H9 (cell line): ENCODE measurements at regions not wholly inside any gene's neighbourhood (a gene's known extent, or its start where the extent isn't known, plus 50 kb on each side); places are given as distances from the start of the nearest gene placed in this dataset.

Source experiments
- DNase-seq: peaks from one replicate; pipeline ENCODE4 v3.0.0-alpha.2; 2017
- H2AFZ ChIP-seq: one replicate; pipeline ENCODE4 v1.6.1; 2013; ENCODE audit warnings: mild to moderate bottlenecking, low read length, control low read depth, moderate library complexity
- H2AK5ac ChIP-seq: 2 replicates; pipeline ENCODE4 v1.6.1; 2013; ENCODE audit warnings: low read length, control low read depth, mixed read lengths; ENCODE audit not compliant: insufficient read length
- H2BK120ac ChIP-seq: one replicate; pipeline ENCODE4 v1.6.1; 2013; ENCODE audit warnings: low read depth, mild to moderate bottlenecking, low read length, control low read depth, inconsistent platforms; ENCODE audit not compliant: poor library complexity, severe bottlenecking
- H2BK12ac ChIP-seq: 2 replicates; pipeline ENCODE4 v1.6.1; 2013; ENCODE audit warnings: low read length, control low read depth, mixed read lengths, low read depth; ENCODE audit not compliant: insufficient read length
- H2BK15ac ChIP-seq: 2 replicates; pipeline ENCODE4 v1.6.1; 2013; ENCODE audit warnings: low read depth, low read length, control low read depth
- H2BK20ac ChIP-seq: one replicate; pipeline ENCODE4 v1.6.1; 2013; ENCODE audit warnings: low read depth, mild to moderate bottlenecking, low read length, control low read depth, inconsistent platforms; ENCODE audit not compliant: poor library complexity, severe bottlenecking
- H2BK5ac ChIP-seq: 2 replicates; pipeline ENCODE4 v1.6.1; 2013; ENCODE audit warnings: low read length, control low read depth, mixed read lengths; ENCODE audit not compliant: insufficient read length
- H3K14ac ChIP-seq: 2 replicates; pipeline ENCODE4 v1.6.1; 2013; ENCODE audit warnings: low read length, control low read depth; ENCODE audit not compliant: insufficient read depth
- H3K18ac ChIP-seq: 2 replicates; pipeline ENCODE4 v1.6.1; 2013; ENCODE audit warnings: low read depth, mild to moderate bottlenecking, mixed read lengths, low read length, control low read depth; ENCODE audit not compliant: insufficient read length
- H3K23ac ChIP-seq: 2 replicates; pipeline ENCODE4 v1.6.1; 2013; ENCODE audit warnings: low read length, control low read depth, mixed read lengths, low read depth; ENCODE audit not compliant: insufficient read length
- H3K23me2 ChIP-seq: 2 replicates; pipeline ENCODE4 v1.6.1; 2013; ENCODE audit warnings: low read depth, mild to moderate bottlenecking, mixed read lengths, low read length, control low read depth; ENCODE audit not compliant: insufficient read length, poor library complexity, severe bottlenecking
- H3K27ac ChIP-seq: 2 replicates; pipeline ENCODE4 v1.5.1; 2013; ENCODE audit warnings: low read length, control low read depth, mixed read lengths, low read depth; ENCODE audit not compliant: insufficient read length
- H3K27me3 ChIP-seq: 2 replicates; pipeline ENCODE4 v1.6.1; 2013; ENCODE audit warnings: low read length, control low read depth, inconsistent platforms; ENCODE audit not compliant: insufficient read depth
- H3K4ac ChIP-seq: 2 replicates; pipeline ENCODE4 v1.6.1; 2013; ENCODE audit warnings: low read depth, mild to moderate bottlenecking, control low read depth, inconsistent platforms, low read length, moderate library complexity
- H3K4me1 ChIP-seq: 2 replicates; pipeline ENCODE4 v1.6.1; 2013; ENCODE audit warnings: low read length, control low read depth, inconsistent platforms; ENCODE audit not compliant: insufficient read depth
- H3K4me2 ChIP-seq: 2 replicates; pipeline ENCODE4 v1.6.1; 2013; ENCODE audit warnings: low read length, control low read depth, mixed read lengths; ENCODE audit not compliant: insufficient read length, insufficient read depth
- H3K56ac ChIP-seq: 2 replicates; pipeline ENCODE4 v1.6.1; 2013; ENCODE audit warnings: low read depth, mild to moderate bottlenecking, mixed read lengths, low read length, control low read depth; ENCODE audit not compliant: insufficient read length
- H3K79me1 ChIP-seq: 2 replicates; pipeline ENCODE4 v1.6.1; 2013; ENCODE audit warnings: low read depth, mild to moderate bottlenecking, moderate library complexity, low read length, control low read depth, inconsistent platforms; ENCODE audit not compliant: insufficient read depth, poor library complexity, severe bottlenecking
- H3K79me2 ChIP-seq: 2 replicates; pipeline ENCODE4 v1.6.1; 2013; ENCODE audit warnings: low read length, control low read depth, inconsistent platforms; ENCODE audit not compliant: insufficient read depth
- H3K9ac ChIP-seq: 2 replicates; pipeline ENCODE4 v1.6.1; 2013; ENCODE audit warnings: low read length, control low read depth, mixed read lengths; ENCODE audit not compliant: insufficient read length; ENCODE audit errors: extremely low read depth
- H3K9me3 ChIP-seq: one replicate; pipeline ENCODE4 v1.6.1; 2013; ENCODE audit warnings: low read depth, low read length, inconsistent platforms; ENCODE audit not compliant: control insufficient read depth
- H3T11ph ChIP-seq: one replicate; pipeline ENCODE4 v1.6.1; 2013; ENCODE audit warnings: mild to moderate bottlenecking, low read length, control low read depth, inconsistent platforms
- H4K20me1 ChIP-seq: one replicate; pipeline ENCODE4 v1.6.1; 2013; ENCODE audit not compliant: control insufficient read depth, insufficient read length, insufficient read depth
- H4K5ac ChIP-seq: 2 replicates; pipeline ENCODE4 v1.6.1; 2013; ENCODE audit warnings: low read depth, mild to moderate bottlenecking, mixed read lengths, low read length, control low read depth; ENCODE audit not compliant: insufficient read length
- H4K8ac ChIP-seq: replicated peaks from 2 replicates; pipeline ENCODE4 v1.6.1; 2013; ENCODE audit warnings: low read length, control low read depth, mixed read lengths, low read depth; ENCODE audit not compliant: insufficient read length
- H4K91ac ChIP-seq: 2 replicates; pipeline ENCODE4 v1.6.1; 2013; ENCODE audit warnings: low read depth, mild to moderate bottlenecking, moderate library complexity, mixed read lengths, low read length, control low read depth; ENCODE audit not compliant: insufficient read length
- H3K27ac Mint-ChIP-seq, 3 experiments: 2 replicates in 2 of 3; 3 replicates in 1 of 3; pipeline ENCODE4 v1.8.0; 2020 to 2021; ENCODE audit warnings: mixed read lengths in 3 of 3, mild to moderate bottlenecking in 1 of 3, moderate library complexity in 1 of 3
- H3K27me3 Mint-ChIP-seq: 2 replicates; pipeline ENCODE4 v1.8.0; 2021; ENCODE audit warnings: low read depth, mild to moderate bottlenecking, moderate library complexity, mixed read lengths
- H3K36me3 Mint-ChIP-seq, 3 experiments: 2 replicates in 2 of 3; 3 replicates in 1 of 3; pipeline ENCODE4 v1.8.0; 2020 to 2021; ENCODE audit warnings: low read depth in 3 of 3, mixed read lengths in 3 of 3; ENCODE audit not compliant: insufficient read depth in 1 of 3
- H3K4me1 Mint-ChIP-seq, 2 experiments: 2 replicates each; pipeline ENCODE4 v1.8.0; 2020; ENCODE audit warnings: mixed read lengths in 2 of 2
- H3K4me3 Mint-ChIP-seq, 2 experiments: 2 replicates in 1 of 2; 3 replicates in 1 of 2; pipeline ENCODE4 v1.8.0; 2020 to 2021; ENCODE audit warnings: mild to moderate bottlenecking in 2 of 2, mixed read lengths in 2 of 2, moderate library complexity in 1 of 2
- H3K9me3 Mint-ChIP-seq, 2 experiments: 2 replicates in 1 of 2; 3 replicates in 1 of 2; pipeline ENCODE4 v1.8.0; 2020; ENCODE audit warnings: mild to moderate bottlenecking in 2 of 2, mixed read lengths in 2 of 2, moderate library complexity in 1 of 2
- WGBS: extraction: QIAGEN DNeasy Blood & Tissue Kit; methylation state at CpG from one replicate; pipeline ENCODE4 v1.1.7; 2013; ENCODE audit warnings: missing lambda C conversion rate, low lambda C conversion rate, mixed read lengths; ENCODE audit not compliant: insufficient read length; ENCODE audit errors: extremely low coverage; 5-methylcytosine and 5-hydroxymethylcytosine counted together
- TF ChIP-seq, protein P1 (sequence below): fragments of 200-600 bp; sonication (generic); conservative IDR thresholded peaks from 3 replicates; pipeline ENCODE4 v1.8.0; 2021; ENCODE audit warnings: antibody characterized with exemption, mild to moderate bottlenecking

DNA sequence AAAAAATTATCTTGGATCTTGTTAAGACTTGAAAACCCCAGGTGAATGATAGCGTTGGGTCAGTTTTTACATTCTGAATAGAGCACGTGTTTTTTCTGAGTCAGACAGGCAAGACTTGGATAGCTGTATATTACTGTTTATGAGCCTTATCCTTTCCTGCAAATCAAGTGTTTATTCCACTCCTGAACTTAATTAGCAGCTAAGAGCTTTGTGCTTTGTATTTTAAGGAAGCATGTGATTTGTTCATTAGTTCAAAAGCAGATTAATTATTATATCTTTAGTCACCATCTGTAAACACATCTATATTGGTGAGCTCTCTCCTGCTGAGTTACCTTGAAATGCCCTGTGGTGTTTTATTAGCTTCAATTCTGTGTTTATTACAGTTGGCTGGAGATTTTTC, 98.6 kb upstream of the PRPS1L1 start:
- H2AFZ ChIP-seq: no peak overlapping the region
- no peak overlapping the region for H2BK5ac ChIP-seq
- H2BK120ac ChIP-seq: no peak overlapping the region
- H3K4me3 Mint-ChIP-seq: no peak overlapping the region
- no peak overlapping the region for H3K18ac ChIP-seq
- H2BK15ac ChIP-seq: no peak overlapping the region
- no peak overlapping the region for H3K23ac ChIP-seq
- H3K4me1 ChIP-seq: no peaks in the 10 kb centered on the region; the same call in 1 of the 2 replicates
- no peak overlapping the region for H3K4ac ChIP-seq
- no peak overlapping the region for H4K91ac ChIP-seq
- no peak overlapping the region for H3K4me2 ChIP-seq
- H3K36me3 Mint-ChIP-seq: no peaks in the 10 kb centered on the region
- peaks cover 3% of the 10 kb centered on the region in 2 experiments; a peak in 2 of 4 replicates for H3K4me1 Mint-ChIP-seq
- no peak for DNase-seq
- no peaks in the 10 kb centered on the region for H3K27me3 Mint-ChIP-seq
- no peak overlapping the region for H3T11ph ChIP-seq
- TF ChIP-seq, protein P1, sequence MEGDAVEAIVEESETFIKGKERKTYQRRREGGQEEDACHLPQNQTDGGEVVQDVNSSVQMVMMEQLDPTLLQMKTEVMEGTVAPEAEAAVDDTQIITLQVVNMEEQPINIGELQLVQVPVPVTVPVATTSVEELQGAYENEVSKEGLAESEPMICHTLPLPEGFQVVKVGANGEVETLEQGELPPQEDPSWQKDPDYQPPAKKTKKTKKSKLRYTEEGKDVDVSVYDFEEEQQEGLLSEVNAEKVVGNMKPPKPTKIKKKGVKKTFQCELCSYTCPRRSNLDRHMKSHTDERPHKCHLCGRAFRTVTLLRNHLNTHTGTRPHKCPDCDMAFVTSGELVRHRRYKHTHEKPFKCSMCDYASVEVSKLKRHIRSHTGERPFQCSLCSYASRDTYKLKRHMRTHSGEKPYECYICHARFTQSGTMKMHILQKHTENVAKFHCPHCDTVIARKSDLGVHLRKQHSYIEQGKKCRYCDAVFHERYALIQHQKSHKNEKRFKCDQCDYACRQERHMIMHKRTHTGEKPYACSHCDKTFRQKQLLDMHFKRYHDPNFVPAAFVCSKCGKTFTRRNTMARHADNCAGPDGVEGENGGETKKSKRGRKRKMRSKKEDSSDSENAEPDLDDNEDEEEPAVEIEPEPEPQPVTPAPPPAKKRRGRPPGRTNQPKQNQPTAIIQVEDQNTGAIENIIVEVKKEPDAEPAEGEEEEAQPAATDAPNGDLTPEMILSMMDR: no peak
- H3K27ac Mint-ChIP-seq: no peak overlapping the region
- H4K5ac ChIP-seq: no peak overlapping the region
- no peak overlapping the region for H4K8ac ChIP-seq
- H2BK12ac ChIP-seq: no peak overlapping the region
- no peaks in the 10 kb centered on the region for H3K9me3 Mint-ChIP-seq
- no peaks in the 10 kb centered on the region for H3K27me3 ChIP-seq
- no peak overlapping the region for H2AK5ac ChIP-seq
- H3K27ac ChIP-seq: no peak overlapping the region
- H3K79me2 ChIP-seq: no peaks in the 10 kb centered on the region
- H3K14ac ChIP-seq: no peak overlapping the region
- H3K9me3 ChIP-seq: no peaks in the 10 kb centered on the region
- H3K23me2 ChIP-seq: no peaks in the 10 kb centered on the region
- H4K20me1 ChIP-seq: no peaks in the 10 kb centered on the region
- no peaks in the 10 kb centered on the region for H3K79me1 ChIP-seq
- no CpG with 5 or more reads among the region's 2 CpGs for WGBS
- H2BK20ac ChIP-seq: no peak overlapping the region
- H3K9ac ChIP-seq: no peak overlapping the region
- no peak overlapping the region for H3K56ac ChIP-seq
